Mucosa of rectum (tissue), 2 donors: ENCODE measurements at regions not wholly inside any gene's neighbourhood (a gene's known extent, or its start where the extent isn't known, plus 50 kb on each side); places are given as distances from the start of the nearest gene placed in this dataset.
A peak's percentile ranks its signal among the peaks of the same experiment; 100 is the strongest.

Source experiments
- H3K27ac ChIP-seq, 2 donors: one replicate each; pipeline ENCODE4 v1.7.0; 2013; ENCODE audit warnings: inconsistent platforms in 2 of 2, low read depth in 2 of 2, low read length in 2 of 2
- H3K27me3 ChIP-seq, 2 donors: one replicate each; pipeline ENCODE4 v1.7.0; 2013; ENCODE audit warnings: low read length in 2 of 2; ENCODE audit not compliant: control insufficient read depth in 2 of 2, insufficient read depth in 2 of 2
- H3K36me3 ChIP-seq, 2 donors: one replicate each; pipeline ENCODE4 v1.7.0; 2013; ENCODE audit warnings: low read length in 2 of 2; ENCODE audit not compliant: control insufficient read depth in 2 of 2, insufficient read depth in 2 of 2
- H3K4me1 ChIP-seq, 2 donors: one replicate each; pipeline ENCODE4 v1.7.0; 2013; ENCODE audit warnings: low read length in 2 of 2, mild to moderate bottlenecking in 1 of 2; ENCODE audit not compliant: control insufficient read depth in 2 of 2, insufficient read depth in 2 of 2
- H3K4me3 ChIP-seq, 2 donors: one replicate each; pipeline ENCODE4 v1.7.0; 2013; ENCODE audit warnings: low read length in 2 of 2
- H3K9ac ChIP-seq, 2 donors: one replicate each; pipeline ENCODE4 v1.7.0; 2013; ENCODE audit warnings: low read length in 2 of 2, low read depth in 1 of 2, mild to moderate bottlenecking in 1 of 2
- H3K9me3 ChIP-seq, 2 donors: one replicate each; pipeline ENCODE4 v1.7.0; 2013; ENCODE audit warnings: low read length in 2 of 2; ENCODE audit not compliant: control insufficient read depth in 2 of 2
- donor health status: healthy.
- donor health status: Normal muscosa, but diverticular disease.

DNA sequence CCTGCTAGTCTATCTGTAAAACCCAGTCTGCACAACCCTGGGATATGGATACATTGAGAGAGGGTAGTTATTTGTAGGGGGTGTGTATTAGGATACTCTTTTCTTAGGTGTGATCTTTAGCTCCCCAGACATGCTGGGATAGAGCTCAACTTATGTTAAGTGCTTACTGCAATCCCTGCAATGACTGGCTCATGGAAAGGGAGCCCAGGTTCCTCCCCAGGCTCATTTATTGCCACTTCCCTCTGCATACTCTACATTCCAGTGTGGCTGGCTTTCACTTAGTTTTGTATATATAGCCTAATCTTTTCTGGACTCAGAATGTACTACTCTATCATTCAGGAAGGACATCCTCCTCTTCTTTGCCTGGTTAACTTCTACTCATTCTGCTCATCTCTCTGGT lies 172.0 kb downstream of the SYT10 start:
- no peaks in the 10 kb centered on the region for H3K36me3 ChIP-seq
- H3K27ac ChIP-seq, result no peak overlapping the region

DNA sequence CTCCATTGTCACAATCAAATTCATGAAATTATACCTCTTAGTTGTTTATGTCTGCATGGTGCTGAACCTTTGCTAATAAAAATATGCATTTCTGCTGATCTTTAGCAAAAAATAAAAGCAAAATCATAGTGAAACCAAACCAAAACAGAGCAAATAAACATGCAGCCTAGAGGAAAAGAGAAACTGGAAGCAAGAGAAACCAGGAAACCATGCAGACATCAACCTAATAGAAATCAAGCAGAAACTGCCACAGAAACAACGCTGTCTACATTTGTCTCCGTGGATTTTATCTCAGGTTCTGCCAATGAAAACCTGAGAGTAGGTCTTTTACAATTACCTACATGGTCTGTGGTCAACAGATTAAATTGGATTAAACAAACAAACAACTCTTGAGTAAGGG lies 173.7 kb downstream of the SYT10 start:
- no peaks in the 10 kb centered on the region for H3K27me3 ChIP-seq
- no peaks in the 10 kb centered on the region for H3K36me3 ChIP-seq
- H3K9ac ChIP-seq, result no peak overlapping the region
- H3K4me1 ChIP-seq, result no peaks in the 10 kb centered on the region
- H3K4me3 ChIP-seq, result no peak overlapping the region
- H3K9me3 ChIP-seq, result no peaks in the 10 kb centered on the region
- H3K27ac ChIP-seq, result peak overlapping the region in 1 of 2 donors; percentile 21

More for the DNA sequence above, 172.0 kb downstream of the SYT10 start:
- no peaks in the 10 kb centered on the region for H3K4me1 ChIP-seq
- no peak overlapping the region for H3K4me3 ChIP-seq
- no peaks in the 10 kb centered on the region for H3K27me3 ChIP-seq
- H3K9me3 ChIP-seq, result no peaks in the 10 kb centered on the region
- no peak overlapping the region for H3K9ac ChIP-seq

GRCh38 chr12:33265033-33265731 lies 174.4 kb downstream of the SYT10 start:
- Histone ChIP-seq H3K36me3 (no peaks in the 10 kb centered on the region), H3K27ac (no peak overlapping the region), H3K9ac (no peak overlapping the region), H3K27me3 (no peaks in the 10 kb centered on the region), H3K4me1 (no peaks in the 10 kb centered on the region), H3K9me3 (no peaks in the 10 kb centered on the region), H3K4me3 (no peak overlapping the region)

DNA sequence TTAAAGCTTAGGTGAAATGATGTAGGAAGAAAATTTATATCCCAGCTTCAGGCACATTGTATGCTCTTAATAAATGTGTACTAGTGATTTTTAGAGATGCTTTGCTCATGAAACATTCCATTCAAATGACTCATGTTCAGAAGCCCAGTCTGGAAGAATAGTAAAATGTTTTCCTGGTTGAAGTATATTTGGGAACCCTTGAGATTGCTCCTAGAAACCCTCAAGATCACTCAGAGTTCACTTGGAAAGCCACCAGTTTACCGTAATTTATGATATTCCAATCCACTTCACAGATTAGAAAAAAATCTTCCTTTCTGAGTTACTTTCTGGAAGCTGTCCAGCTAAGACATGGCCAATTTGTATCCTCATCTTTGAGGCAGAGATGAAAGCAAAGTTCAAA lies 186.4 kb downstream of the SYT10 start:
- Histone ChIP-seq H3K4me1 (no peaks in the 10 kb centered on the region), H3K27me3 (no peaks in the 10 kb centered on the region), H3K9me3 (no peaks in the 10 kb centered on the region), H3K4me3 (no peak overlapping the region), H3K27ac (no peak overlapping the region), H3K36me3 (no peaks in the 10 kb centered on the region), H3K9ac (no peak overlapping the region)

DNA sequence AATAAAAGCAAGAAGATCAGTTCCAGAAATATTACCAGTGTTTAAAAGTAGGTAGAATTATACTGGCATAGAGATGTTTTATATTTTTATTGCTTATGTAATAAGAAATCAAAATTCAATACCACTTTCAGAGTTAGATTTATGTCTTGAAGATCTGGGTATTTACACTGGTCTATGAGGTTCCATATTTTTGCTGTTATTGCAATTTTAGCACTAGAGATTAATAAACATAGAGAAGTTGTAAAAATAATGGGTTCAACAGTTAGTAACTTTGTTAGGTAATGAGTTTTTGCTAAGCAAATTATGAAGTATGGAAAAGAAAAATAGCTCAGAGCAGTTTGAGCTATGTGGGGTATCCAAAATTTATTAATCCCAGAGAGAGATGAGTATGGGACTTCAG lies 188.1 kb downstream of the SYT10 start:
- no peak overlapping the region for H3K4me3 ChIP-seq
- no peak overlapping the region for H3K9ac ChIP-seq
- no peaks in the 10 kb centered on the region for H3K4me1 ChIP-seq
- no peaks in the 10 kb centered on the region for H3K36me3 ChIP-seq
- H3K27ac ChIP-seq, result no peak overlapping the region
- no peaks in the 10 kb centered on the region for H3K9me3 ChIP-seq
- no peaks in the 10 kb centered on the region for H3K27me3 ChIP-seq

DNA sequence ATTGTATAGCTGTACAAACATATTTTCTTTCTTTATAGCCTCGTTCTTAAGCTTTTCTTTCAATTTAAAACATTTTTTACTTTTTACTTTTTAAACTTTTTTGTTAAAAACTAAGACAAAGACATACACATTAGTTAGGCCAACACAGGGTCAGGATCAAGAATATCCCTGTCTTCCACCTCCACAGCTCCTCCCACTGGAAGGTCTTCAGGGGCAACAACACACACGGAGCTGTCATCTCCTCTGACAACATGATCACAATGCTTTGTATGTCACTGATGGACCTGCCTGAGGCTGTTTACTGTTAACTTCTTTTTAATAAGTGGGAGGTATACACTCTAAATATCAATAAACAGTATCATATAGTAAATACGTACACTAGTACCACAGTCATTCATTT lies 191.3 kb downstream of the SYT10 start:
- no peaks in the 10 kb centered on the region for H3K36me3 ChIP-seq
- no peak overlapping the region for H3K27ac ChIP-seq
- no peaks in the 10 kb centered on the region for H3K27me3 ChIP-seq
- H3K4me1 ChIP-seq, result no peaks in the 10 kb centered on the region
- no peak overlapping the region for H3K9ac ChIP-seq
- H3K9me3 ChIP-seq, result no peaks in the 10 kb centered on the region
- H3K4me3 ChIP-seq, result no peak overlapping the region

- Histone ChIP-seq H3K4me3 (no peak overlapping the region), H3K36me3 (no peaks in the 10 kb centered on the region), H3K27ac (no peak overlapping the region), H3K9me3 (no peaks in the 10 kb centered on the region), H3K9ac (no peak overlapping the region), H3K4me1 (no peaks in the 10 kb centered on the region), H3K27me3 (no peaks in the 10 kb centered on the region)
Measured at GRCh38 chr12:33247625-33248024, 192.0 kb downstream of the SYT10 start.

DNA sequence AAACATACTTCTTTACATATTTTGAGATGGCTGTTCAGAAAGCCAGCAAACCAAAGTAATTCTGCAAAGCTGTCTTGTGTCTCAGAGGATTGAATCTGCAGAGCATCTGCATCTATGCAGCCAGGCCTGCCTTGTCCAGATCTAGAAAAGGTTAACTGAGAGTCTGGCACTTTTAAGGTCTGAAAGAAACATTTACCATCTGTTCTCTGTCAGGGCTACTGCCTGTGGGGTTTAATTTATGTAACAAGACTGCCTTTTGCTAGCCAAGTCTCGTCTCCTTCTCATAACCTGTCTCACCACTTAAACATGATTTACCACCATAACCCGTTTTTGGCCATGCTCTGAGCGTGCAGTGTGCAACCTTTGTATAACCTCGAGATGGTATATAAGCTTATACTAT lies 194.2 kb downstream of the SYT10 start:
- H3K27ac ChIP-seq, result no peak overlapping the region
- no peak overlapping the region for H3K9ac ChIP-seq
- no peaks in the 10 kb centered on the region for H3K27me3 ChIP-seq
- no peaks in the 10 kb centered on the region for H3K9me3 ChIP-seq
- no peak overlapping the region for H3K4me3 ChIP-seq
- H3K36me3 ChIP-seq, result no peaks in the 10 kb centered on the region
- H3K4me1 ChIP-seq, result no peaks in the 10 kb centered on the region

DNA sequence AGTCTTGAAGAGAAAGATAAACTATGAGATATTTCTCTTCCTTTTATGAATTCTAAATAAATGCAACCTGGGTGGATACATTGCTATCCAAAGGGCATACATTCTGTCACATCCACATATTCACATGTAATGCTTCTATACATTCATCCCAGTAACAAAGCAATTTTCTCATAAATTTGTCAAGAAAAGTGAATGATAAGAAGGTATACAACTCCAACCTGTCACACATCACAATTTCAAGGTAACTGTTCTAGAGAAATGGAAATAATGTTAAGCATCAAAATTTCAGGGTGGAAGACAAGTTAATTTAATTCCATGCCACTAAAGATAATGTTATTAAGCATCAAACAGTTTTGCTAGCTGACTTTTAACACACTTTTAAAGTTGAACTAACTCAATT lies 212.9 kb downstream of the SYT10 start:
- Histone ChIP-seq H3K4me3 (no peak overlapping the region), H3K9me3 (peaks cover 0 to 7% of the 10 kb centered on the region in 2 donors), H3K36me3 (no peaks in the 10 kb centered on the region), H3K9ac (no peak overlapping the region), H3K4me1 (no peaks in the 10 kb centered on the region), H3K27me3 (no peaks in the 10 kb centered on the region), H3K27ac (no peak overlapping the region)

- Histone ChIP-seq H3K27me3 (no peaks in the 10 kb centered on the region), H3K9ac (no peak overlapping the region), H3K36me3 (no peaks in the 10 kb centered on the region), H3K9me3 (peaks cover 0 to 7% of the 10 kb centered on the region in 2 donors), H3K4me1 (no peaks in the 10 kb centered on the region), H3K4me3 (no peak overlapping the region), H3K27ac (no peak overlapping the region)
Measured at GRCh38 chr12:33223956-33224355, 215.7 kb downstream of the SYT10 start.

GRCh38 chr12:33222357-33222756 lies 217.3 kb downstream of the SYT10 start:
- H3K27ac ChIP-seq, result no peak overlapping the region
- H3K9me3 ChIP-seq, result peaks cover 0 to 7% of the 10 kb centered on the region in 2 donors
- H3K36me3 ChIP-seq, result no peaks in the 10 kb centered on the region
- H3K4me1 ChIP-seq, result no peaks in the 10 kb centered on the region
- H3K9ac ChIP-seq, result no peak overlapping the region
- H3K27me3 ChIP-seq, result no peaks in the 10 kb centered on the region
- H3K4me3 ChIP-seq, result no peak overlapping the region
